NCI-H2081 (cell line): ENCODE measurements at regions not wholly inside any gene's neighbourhood (a gene's known extent, or its start where the extent isn't known, plus 50 kb on each side); places are given as distances from the start of the nearest gene placed in this dataset.
"Not testable (repeated sequence)": the region's sequence is repeated elsewhere in the genome, so short reads cannot be mapped to it uniquely, and the experiment has no call there.

Experiments used
- DNase-seq, 2 experiments: peaks; one replicate each; lab custom pipeline; 2025; lab: John Stamatoyannopoulos, UW

- DNase-seq = no peak
Measured at GRCh38 chr13:111413407-111414187, 93.2 kb downstream of the TEX29 start.

- DNase-seq = no peak
Measured at GRCh38 chr13:111414341-111414740, 93.9 kb downstream of the TEX29 start.

DNA sequence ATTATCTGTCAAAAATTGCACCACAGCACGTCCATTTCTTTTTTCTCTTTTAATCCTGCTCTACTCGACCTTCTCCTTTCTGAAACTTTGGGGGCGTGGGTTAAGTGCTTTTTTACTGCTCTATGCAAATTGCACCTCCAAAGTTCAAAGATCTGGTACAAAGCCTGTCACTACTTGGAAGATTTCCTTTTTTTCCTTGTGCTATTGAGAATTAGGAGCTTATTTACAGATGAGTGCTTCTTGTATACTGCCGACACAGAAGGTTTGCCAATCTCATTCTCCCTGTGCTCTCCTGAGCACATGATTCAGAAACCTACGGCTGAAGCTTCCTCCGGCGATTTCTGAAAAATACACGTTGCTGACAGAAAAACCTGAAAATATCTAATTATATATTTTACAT is 94.8 kb downstream of the TEX29 start:
- no peak for DNase-seq

DNA sequence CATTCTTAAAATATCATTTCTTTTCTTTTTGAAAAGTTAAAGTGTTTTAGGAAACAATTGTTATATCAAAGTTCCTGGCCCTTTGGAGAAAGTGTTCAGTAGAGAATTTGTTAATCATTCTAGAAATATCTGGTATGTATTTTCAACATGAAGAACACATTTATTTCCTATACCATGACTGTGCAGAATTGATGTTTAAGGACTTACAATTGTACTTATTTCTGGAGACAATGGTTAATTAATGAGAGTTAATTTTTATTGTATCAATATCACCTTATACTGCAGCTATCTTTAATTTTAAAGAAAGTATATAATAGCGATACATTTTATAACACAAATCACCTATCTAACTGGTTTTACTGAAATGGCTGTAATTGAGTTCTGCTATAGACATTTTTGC is 95.3 kb downstream of the TEX29 start:
- DNase-seq = no peak

- DNase-seq = no peak
Measured at GRCh38 chr13:111418101-111418500, 97.7 kb downstream of the TEX29 start.

GRCh38 chr13:111420113-111420876 is 99.9 kb downstream of the TEX29 start:
- DNase-seq = no peak

DNA sequence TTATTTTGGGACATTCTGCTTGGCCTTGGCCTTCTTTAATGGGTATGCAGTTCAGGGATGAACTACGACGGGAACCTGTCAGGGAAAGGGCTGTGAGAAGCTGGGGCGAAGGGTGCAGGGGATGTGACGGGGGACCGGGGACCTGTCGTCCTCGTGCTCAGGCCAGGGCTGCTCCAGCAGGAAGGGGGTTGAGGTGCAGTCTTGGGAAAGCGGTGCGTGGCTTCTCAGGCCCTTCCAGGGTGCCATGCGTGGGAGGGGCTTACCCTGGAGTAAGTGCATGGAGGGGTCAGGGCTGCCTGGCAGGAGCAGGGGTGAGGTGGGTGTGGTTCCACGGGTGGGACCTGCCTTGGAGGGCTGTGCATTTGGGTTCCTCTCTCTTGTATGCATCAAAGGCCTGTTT is 100.8 kb downstream of the TEX29 start:
- DNase-seq = no peak

DNA sequence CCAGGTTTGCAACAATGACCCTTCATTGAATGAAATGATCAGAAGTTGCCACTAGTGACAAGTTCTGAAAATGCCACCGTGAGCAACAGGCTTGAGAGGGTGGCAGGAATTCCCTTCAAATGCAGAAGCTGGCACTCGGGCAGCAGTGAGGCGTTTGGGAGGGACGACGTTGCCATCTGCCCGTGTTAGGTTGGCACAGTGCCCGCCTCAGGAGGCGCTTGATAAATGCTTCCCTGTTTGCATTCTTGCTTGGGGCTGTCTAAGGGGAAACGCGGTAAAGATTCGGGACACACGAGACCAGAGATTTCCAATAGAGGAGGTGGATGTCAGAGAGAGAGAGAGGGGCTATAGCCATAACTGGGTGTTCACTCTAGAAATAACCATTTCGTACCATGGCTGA is 101.9 kb downstream of the TEX29 start:
- peak in 1 of 2 experiments; percentile 32 for DNase-seq

DNA sequence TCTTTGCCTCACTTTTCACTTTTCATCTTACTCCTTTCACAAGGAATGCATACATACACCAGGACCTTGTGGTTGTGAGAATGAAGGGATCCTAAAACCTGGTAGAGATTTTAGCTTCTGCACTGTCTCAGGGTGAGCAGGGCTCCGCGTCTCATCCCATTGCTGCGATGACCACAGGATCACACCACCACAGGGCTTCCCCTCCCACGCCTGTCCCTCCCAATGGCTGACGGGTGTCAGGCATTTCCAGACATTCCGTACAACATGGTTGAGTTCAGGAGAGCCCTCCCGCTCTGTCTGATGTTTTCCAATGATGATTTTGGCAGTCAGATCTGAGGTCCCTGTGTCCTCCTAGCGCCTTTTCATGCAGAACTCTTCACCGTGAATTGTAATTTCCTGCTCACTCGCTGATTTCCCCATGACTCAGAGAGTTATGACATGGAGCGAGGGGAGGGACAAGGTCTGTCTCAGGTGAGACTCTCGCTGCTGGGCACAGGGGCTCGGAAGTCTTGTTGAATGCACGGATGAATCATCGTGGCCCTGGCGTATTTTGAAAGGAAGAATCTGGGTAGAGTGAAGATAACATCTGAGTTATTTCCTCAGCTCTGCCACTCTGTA is 102.8 kb downstream of the TEX29 start:
- DNase-seq = no peak

DNA sequence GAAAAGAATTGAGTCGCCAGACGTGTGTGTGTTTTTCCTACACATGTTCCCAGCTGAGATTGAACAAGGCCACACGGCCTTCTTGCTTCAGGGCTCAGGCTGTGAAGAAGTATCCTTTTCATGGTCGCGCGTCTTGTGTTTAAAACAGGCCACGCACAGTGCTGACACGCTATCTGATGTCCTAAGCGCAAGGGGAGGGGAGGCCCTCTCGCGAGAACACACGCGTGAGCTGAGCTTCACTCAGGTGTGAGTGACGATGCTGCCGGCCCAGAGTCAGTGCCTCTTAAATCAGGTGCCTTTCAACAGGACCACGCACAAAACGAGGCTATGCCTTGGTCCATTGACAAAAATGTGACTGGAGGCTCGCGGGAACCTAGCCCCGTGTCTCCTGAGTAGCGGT is 103.7 kb downstream of the TEX29 start:
- no peak for DNase-seq

DNA sequence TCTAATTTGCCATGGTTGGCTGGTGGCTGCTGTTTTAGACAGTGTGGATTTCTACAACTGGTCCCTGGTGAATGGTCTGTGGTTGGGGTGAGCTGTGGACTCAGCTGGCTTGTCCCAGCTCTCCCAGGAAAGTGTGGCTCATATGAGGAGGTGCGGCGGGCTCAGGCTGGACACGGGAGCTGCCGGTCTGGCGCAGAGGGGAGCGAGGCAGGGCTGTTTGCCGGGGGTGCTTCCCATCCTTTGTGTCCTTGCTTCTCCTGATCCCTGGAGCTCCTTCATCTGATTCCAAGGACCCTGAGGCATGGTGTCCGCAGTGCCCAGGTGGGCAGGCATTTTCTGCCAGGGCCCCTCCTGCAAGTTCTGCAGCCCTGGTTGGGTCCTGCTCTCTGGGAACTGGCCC is 104.9 kb downstream of the TEX29 start:
- DNase-seq = no peak

DNA sequence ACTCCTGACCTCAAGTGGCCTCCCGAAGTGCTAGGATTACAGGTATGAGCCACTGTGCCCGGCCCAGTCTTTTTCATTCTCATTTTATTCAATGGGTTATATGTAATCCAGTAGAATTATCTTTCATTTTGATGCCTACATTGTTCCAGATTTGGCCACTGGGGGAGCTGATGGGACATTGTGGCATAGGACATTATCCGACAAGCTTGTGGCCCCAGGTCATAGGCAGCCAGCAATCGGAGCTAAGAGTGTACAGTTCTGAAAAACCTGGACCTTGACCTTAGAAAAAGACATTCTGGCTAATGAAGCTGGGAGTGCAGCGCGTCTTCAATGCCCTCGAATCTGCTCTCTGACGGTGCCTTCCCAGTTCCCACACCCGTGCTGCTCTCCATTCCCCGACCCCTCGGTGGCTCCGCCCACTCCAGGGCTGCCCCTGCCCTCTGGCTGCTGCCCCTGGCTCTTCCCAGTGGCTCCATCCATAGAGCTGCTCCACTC is 108.7 kb downstream of the TEX29 start:
- peak; percentile 31 to 53 for DNase-seq

- DNase-seq = peak in 1 of 2 experiments; percentile 60
Measured at GRCh38 chr13:111431206-111431605, 110.8 kb downstream of the TEX29 start.

DNA sequence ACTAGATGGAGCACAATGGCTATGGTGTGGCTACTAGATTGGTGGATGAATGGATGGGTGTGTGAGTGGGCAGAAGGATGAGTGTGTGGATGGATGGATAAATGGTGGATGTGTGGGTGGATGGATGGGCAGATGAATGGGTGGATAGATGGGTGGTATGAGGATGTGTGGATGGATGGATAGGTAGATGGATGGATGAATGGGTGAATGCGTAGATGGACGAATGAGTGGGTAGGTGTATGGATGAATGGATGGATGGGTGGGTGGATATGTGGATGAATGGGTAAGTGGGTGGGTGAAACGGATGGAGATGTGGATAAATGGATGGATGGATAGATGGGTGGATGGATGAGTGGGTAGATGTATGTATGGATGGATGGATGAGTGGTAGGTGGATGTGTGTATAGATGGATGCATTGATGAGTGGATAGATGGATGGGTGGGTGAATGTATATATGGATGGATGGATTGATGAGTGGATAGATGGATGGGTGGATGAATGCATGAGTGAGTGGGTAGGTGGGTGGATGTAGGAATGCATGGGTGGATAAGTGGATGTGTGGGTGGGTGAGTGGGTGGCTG is 114.2 kb downstream of the TEX29 start:
- no peak for DNase-seq

DNA sequence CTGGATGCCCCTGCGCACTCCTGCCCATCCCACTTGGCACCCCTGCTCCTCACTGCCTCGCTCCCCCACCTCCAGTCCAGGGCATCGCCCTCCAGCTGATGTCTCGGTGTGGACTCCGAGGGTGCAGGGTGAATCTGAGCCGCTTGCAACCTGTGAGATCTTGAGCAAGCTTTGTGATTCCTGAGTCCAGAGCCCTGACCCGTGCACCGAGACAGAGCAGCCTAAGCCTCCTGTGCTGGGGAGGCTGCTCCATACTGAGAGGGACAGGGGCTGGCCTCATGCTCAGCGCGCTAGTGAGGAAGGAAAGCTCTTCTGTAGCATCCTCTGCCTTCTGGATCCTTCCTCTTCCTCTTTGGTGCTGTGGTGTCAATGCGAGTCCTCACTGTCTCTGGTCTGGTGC is 116.0 kb downstream of the TEX29 start:
- DNase-seq = no peak

- no peak for DNase-seq
Measured at GRCh38 chr13:111437417-111437816, 117.0 kb downstream of the TEX29 start.

DNA sequence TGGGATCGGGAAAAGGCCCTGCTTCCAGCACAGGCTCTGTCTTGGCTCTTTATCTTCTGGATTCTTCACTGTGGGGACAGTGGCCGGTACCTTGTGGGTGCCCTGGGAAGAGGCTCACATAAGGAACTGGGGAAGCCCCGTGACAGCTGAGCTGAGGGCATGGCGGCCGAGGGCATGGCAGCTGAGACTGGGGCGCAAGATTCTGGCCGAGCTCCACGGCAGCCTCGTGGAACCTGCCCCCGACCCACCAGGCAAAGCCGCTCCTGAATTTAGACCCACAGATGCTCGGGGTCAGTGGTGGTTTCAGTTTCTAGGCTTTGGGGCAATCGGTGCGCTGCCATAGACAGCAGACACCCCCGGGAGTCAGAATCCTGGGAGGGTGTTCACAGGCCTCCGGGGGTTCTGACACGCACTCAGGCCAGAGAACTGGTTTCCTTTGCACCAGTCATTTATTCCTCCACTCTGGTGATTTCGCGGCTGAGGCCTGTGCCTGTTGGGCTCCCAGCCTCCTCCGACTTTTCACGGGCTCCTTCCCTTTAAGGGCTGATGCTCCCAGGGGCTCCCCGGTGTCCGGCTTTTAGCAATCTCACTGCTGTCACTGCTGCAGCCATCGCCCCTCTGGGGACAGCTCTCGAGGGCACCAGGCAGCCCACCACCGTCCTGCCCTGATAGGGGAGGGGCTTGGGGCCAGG is 117.6 kb downstream of the TEX29 start:
- no peak for DNase-seq

DNA sequence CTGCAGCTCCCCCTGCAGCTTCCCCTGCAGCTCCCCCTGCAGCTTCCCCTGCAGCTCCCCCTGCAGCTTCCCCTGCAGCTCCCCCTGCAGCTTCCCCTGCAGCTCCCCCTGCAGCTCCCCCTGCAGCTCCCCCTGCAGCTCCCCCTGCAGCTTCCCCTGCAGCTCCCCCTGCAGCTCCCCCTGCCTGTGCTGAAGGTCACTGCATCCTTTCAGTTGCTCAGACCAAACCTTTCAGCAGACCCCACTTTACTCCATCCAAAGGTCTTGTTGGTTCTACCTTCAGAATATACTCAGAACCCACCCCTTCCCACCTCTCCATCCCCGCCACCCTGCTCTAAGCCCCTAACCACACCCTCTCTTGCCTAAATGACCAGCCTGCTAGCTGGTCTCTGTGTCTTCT is 120.0 kb downstream of the TEX29 start:
- not testable (repeated sequence) for DNase-seq

DNA sequence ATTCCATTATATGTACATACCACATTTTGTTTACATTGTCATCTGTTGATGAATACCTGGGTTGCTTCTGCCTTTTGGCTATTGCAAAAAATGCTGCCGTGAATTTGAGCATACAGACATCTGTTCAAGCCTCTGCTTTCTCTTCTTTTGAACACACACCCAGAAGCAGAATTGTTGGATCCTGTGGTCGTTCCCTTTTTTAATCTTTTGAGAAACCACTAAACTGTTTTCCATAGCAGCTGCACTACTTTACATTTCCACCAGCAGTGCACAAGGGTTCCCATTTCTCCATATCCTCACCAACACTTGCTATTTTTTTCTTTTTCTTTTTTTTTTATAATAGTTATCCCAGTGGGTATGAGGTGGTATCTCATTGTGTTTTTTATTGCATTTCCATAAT is 123.5 kb downstream of the TEX29 start:
- DNase-seq = no peak

DNA sequence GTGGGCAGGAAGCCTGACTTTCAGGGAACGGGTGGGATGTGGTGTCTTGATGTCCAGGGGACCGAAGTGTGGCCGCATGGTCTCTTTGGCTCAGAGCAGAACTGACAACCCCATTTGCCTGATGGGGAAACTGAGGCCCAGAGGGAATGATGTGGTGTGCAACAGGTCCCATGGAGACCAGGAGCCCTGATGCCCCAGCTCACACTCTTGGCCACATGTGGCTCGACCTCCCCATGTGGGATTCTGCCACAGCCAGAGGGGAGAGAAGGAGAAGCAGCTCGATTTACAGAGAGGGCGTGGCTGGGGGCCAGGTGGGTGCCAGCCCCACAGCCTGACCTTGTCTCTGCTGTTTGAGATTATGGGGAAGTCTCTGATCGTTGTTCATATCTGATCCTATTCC is 128.1 kb downstream of the TEX29 start:
- DNase-seq = no peak

- DNase-seq = no peak
Measured at GRCh38 chr13:111449041-111449440, 128.6 kb downstream of the TEX29 start.

- DNase-seq = no peak
Measured at GRCh38 chr13:111451402-111451801, 131.0 kb downstream of the TEX29 start.
